SU-DHL-6 (cell line): ENCODE measurements at regions not wholly inside any gene's neighbourhood (a gene's known extent, or its start where the extent isn't known, plus 50 kb on each side); places are given as distances from the start of the nearest gene placed in this dataset.

ENCODE experiments used
- EZH2phosphoT487 ChIP-seq: fragments of 200-600 bp; sonication (generic), shearing (Covaris generic); conservative IDR thresholded peaks from 2 replicates; pipeline ENCODE4 v1.6.1; 2018; ENCODE audit warnings: mild to moderate bottlenecking, antibody characterized with exemption, low read length, moderate library complexity, mixed read lengths
- TF ChIP-seq, protein P1 (sequence below): fragments of 200-600 bp; sonication (generic); IDR thresholded peaks from one replicate; pipeline ENCODE4 v1.5.1; 2017; ENCODE audit warnings: antibody characterized with exemption, mild to moderate bottlenecking, low read length, moderate library complexity; ENCODE audit not compliant: insufficient read depth, poor library complexity, severe bottlenecking

DNA sequence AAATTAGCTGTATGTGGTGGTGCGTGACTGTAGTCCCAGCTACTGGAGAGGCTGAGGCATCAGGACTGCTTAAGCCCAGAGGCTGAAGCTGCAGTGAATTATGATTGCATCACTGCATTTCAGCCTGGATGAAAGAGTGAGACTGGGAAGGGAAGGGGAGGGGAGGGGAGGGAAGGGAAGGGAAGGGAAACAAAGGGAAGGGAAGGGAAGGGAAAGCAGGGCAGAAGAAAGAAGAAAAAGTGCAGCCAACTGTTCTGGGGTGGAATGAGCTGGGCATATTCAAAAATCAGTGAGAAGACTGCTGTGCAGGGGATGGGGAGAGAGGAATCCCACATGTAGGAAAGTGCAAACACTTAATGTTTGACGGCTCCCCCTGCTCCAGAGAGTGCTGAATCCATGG is 905.5 kb downstream of the UQCRFS1 start:
- TF ChIP-seq, protein P1, sequence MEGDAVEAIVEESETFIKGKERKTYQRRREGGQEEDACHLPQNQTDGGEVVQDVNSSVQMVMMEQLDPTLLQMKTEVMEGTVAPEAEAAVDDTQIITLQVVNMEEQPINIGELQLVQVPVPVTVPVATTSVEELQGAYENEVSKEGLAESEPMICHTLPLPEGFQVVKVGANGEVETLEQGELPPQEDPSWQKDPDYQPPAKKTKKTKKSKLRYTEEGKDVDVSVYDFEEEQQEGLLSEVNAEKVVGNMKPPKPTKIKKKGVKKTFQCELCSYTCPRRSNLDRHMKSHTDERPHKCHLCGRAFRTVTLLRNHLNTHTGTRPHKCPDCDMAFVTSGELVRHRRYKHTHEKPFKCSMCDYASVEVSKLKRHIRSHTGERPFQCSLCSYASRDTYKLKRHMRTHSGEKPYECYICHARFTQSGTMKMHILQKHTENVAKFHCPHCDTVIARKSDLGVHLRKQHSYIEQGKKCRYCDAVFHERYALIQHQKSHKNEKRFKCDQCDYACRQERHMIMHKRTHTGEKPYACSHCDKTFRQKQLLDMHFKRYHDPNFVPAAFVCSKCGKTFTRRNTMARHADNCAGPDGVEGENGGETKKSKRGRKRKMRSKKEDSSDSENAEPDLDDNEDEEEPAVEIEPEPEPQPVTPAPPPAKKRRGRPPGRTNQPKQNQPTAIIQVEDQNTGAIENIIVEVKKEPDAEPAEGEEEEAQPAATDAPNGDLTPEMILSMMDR = no peak
- TF ChIP-seq EZH2phosphoT487 = no peak
